ENCODE measurements at regions not wholly inside any gene's neighbourhood (a gene's known extent, or its start where the extent isn't known, plus 50 kb on each side); places are given as distances from the start of the nearest gene placed in this dataset.
"Not testable (repeated sequence)": the region's sequence is repeated elsewhere in the genome, so short reads cannot be mapped to it uniquely, and the experiment has no call there.

DNA sequence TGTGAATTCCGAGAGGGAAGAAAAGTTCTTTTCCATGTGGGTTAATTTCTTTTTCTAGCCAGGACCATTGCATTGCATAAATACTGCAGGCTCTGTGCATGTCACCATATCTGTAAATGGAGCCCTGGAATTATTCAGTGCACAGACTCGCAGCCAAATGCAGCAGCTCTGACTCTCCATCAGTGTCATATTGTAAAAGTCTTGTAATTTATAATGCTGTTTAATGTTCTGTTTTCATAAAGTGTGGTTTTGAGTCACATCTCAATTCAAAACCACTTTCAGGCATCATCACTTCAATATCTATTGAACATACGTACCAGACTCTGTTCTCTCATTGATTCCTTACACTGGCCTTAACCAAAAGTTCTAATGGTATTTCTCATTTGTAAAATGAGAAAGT, 193.9 kb upstream of the RPL34 start:
- H3K4me3 ChIP-seq (ENCODE audit: control insufficient read depth, low read depth, low read length) = no peak overlapping the region
- TF ChIP-seq, protein P1, sequence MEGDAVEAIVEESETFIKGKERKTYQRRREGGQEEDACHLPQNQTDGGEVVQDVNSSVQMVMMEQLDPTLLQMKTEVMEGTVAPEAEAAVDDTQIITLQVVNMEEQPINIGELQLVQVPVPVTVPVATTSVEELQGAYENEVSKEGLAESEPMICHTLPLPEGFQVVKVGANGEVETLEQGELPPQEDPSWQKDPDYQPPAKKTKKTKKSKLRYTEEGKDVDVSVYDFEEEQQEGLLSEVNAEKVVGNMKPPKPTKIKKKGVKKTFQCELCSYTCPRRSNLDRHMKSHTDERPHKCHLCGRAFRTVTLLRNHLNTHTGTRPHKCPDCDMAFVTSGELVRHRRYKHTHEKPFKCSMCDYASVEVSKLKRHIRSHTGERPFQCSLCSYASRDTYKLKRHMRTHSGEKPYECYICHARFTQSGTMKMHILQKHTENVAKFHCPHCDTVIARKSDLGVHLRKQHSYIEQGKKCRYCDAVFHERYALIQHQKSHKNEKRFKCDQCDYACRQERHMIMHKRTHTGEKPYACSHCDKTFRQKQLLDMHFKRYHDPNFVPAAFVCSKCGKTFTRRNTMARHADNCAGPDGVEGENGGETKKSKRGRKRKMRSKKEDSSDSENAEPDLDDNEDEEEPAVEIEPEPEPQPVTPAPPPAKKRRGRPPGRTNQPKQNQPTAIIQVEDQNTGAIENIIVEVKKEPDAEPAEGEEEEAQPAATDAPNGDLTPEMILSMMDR (IDR thresholded peaks at IDR 0.05; ENCODE audit: control insufficient read depth, insufficient read depth, low read depth, low read length, missing control alignments) = no peak
- peak; percentile 13 for DNase-seq (ENCODE audit: low read depth)

DNA sequence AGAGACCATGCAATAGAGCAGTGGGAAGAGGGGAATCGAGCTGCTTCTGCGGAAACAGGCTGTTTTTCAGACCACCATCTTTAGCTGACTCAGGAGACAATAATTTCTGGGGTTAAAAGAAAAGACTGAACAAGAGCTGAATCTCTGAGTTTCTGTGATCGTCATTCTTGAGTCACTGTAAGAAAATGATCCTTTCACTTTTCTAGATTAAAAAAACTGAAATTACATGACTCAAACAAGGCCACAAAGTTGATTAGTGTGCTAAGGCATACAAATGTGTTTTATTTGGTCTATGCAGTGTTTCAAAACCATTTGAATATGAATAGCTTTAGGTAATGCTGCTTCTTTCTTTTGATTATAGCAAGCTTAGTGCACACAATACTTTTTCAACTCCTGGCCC, 194.4 kb upstream of the RPL34 start:
- H3K4me3 ChIP-seq (ENCODE audit: control insufficient read depth, low read depth, low read length) = no peak overlapping the region
- DNase-seq (ENCODE audit: low read depth) = peak; percentile 40
- TF ChIP-seq, protein P1 (IDR thresholded peaks at IDR 0.05; ENCODE audit: control insufficient read depth, insufficient read depth, low read depth, low read length, missing control alignments) = no peak

DNA sequence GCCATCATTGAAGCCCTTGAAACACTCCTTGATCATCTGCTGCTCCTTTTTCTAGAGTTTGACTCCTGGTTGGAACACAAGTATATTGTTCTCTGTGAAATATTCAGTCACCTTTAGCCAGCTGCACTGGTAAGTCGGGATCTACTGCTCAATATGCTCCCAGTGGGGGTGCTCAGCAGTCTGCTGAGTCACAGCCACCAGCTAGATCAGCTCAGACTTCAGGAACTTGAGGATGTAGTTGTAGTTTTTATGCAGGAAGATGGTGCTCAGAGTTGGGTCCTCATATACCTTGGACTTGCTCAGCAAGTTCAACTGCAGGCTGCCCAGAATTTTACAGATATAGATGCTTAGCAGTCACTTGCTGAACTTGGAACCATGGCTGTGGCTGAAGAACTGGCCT, 202.5 kb upstream of the RPL34 start:
- peak; percentile 1 for DNase-seq (ENCODE audit: low read depth)
- TF ChIP-seq, protein P1 (IDR thresholded peaks at IDR 0.05; ENCODE audit: control insufficient read depth, insufficient read depth, low read depth, low read length, missing control alignments) = no peak

DNA sequence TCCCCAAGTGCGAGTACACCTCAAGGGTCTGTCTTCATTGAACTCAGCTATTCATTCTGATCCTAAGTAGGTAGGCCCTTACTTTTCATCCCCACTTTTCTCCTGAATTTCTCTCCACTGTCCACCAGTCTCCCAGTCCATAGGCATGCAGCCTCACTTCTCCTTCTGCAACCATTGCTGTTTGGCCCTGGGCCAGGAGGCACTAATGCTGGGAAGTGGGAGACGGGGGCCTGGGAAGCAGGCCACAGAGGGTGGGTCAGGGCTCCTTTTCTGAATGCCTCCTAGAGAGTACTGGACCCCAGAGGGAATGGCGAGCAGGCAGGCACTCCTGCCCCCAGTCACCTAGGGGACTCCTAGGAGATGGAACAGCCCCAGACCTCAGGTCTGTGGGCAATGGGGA, 203.5 kb upstream of the RPL34 start:
- H3K4me3 ChIP-seq (ENCODE audit: control insufficient read depth, low read depth, low read length) = no peak overlapping the region
- TF ChIP-seq, protein P1 (IDR thresholded peaks at IDR 0.05; ENCODE audit: control insufficient read depth, insufficient read depth, low read depth, low read length, missing control alignments) = no peak
- DNase-seq (ENCODE audit: low read depth) = no peak

More for the DNA sequence above, 202.5 kb upstream of the RPL34 start:
- H3K4me3 ChIP-seq (ENCODE audit: control insufficient read depth, low read depth, low read length) = no peak overlapping the region

DNA sequence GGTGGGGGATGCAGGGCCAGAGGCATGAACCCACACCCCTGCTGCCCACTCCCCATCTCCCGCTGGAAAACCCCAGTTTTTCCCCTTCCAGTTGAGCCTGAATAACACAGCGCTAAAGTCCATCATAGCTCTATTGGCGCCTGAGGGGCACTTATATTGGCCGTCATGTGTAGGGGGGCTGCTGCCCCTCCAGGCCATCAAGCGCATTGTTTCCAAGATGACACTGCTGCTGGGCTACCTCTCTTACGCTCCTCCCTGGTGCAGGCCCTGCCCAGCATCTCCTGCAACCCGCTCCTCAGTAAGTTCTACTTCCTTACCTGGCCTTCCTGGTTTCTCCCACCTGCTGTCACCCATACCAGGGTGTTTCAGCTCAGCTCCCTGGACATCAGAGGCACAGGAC, 205.0 kb upstream of the RPL34 start:
- no peak for DNase-seq (ENCODE audit: low read depth)
- TF ChIP-seq, protein P1 (IDR thresholded peaks at IDR 0.05; ENCODE audit: control insufficient read depth, insufficient read depth, low read depth, low read length, missing control alignments) = no peak
- no peak overlapping the region for H3K4me3 ChIP-seq (ENCODE audit: control insufficient read depth, low read depth, low read length)

DNA sequence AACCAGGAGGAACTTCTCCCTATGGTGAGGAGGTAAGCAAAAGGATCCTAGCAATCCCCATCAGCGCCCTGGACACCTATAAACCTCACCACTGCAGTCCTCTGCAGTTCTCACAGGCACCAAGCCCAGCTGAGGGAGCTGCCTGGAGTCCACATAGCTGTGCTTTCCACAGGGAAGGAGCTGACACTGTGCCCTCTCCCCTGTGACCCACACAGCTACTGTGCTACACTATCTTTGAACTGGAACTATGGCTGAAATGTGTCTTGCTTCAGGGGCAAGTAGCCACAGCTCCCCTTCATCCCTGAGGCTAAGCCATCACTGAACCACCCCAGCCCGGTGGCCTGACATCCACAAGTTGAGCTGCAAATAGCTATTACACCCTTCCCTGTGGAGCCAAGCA, 208.5 kb upstream of the RPL34 start:
- TF ChIP-seq, protein P1 (IDR thresholded peaks at IDR 0.05; ENCODE audit: control insufficient read depth, insufficient read depth, low read depth, low read length, missing control alignments) = no peak
- no peak overlapping the region for H3K4me3 ChIP-seq (ENCODE audit: control insufficient read depth, low read depth, low read length)
- no peak for DNase-seq (ENCODE audit: low read depth)

DNA sequence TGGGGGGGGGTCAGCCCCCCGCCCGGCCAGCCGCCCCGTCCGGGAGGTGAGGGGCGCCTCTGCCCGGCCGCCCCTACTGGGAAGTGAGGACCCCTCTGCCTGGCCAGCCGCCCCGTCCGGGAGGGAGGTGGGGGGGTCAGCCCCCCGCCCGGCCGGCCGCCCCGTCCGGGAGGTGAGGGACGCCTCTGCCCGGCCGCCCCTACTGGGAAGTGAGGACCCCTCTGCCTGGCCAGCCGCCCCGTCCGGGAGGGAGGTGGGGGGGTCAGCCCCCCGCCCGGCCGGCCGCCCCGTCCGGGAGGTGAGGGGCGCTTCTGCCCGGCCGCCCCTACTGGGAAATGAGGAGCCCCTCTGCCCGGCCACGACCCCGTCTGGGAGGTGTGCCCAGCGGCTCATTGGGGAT, 210.7 kb upstream of the RPL34 start:
- not testable (repeated sequence) for DNase-seq (ENCODE audit: low read depth)

More for the DNA sequence above, 210.7 kb upstream of the RPL34 start:
- H3K4me3 ChIP-seq (ENCODE audit: control insufficient read depth, low read depth, low read length) = not testable (repeated sequence)
